ENCODE measurements at regions not wholly inside any gene's neighbourhood (a gene's known extent, or its start where the extent isn't known, plus 50 kb on each side); places are given as distances from the start of the nearest gene placed in this dataset.

GRCh38 chr18:78861706-78862105 is 117.9 kb upstream of the SALL3 start:
- TF ChIP-seq EZH2 (IDR thresholded peaks at IDR 0.05; ENCODE audit: borderline replicate concordance, low read depth, low read length, severe bottlenecking) (no peak), CTCF (IDR thresholded peaks at IDR 0.05; ENCODE audit: borderline replicate concordance, extremely low read depth, low read length, poor library complexity, severe bottlenecking) (no peak)

Data from DND-41 (cell line).